Endodermal cell (in vitro differentiated cells): ENCODE measurements at regions not wholly inside any gene's neighbourhood (a gene's known extent, or its start where the extent isn't known, plus 50 kb on each side); places are given as distances from the start of the nearest gene placed in this dataset.

Experiments used
- DNase-seq: peaks from one replicate; pipeline ENCODE4 v3.0.0-alpha.2; 2017
- H3K27ac ChIP-seq: 2 replicates; pipeline ENCODE4 v1.5.1; 2013; ENCODE audit warnings: mild to moderate bottlenecking, low read depth, low read length, moderate library complexity
- H3K27me3 ChIP-seq: 2 replicates; pipeline ENCODE4 v1.6.1; 2013; ENCODE audit warnings: mild to moderate bottlenecking, low read length, moderate library complexity; ENCODE audit not compliant: insufficient read depth, control insufficient read depth, poor library complexity, severe bottlenecking
- H3K36me3 ChIP-seq: 2 replicates; pipeline ENCODE4 v1.7.0; 2013; ENCODE audit warnings: mild to moderate bottlenecking, low read length, moderate library complexity; ENCODE audit not compliant: control insufficient read depth, insufficient read depth
- H3K4me1 ChIP-seq: one replicate; pipeline ENCODE4 v1.7.0; 2013; ENCODE audit warnings: low read length; ENCODE audit not compliant: control insufficient read depth, insufficient read depth
- H3K4me3 ChIP-seq: 2 replicates; pipeline ENCODE4 v1.5.1; 2013; ENCODE audit warnings: mild to moderate bottlenecking, low read length, moderate library complexity
- H3K9ac ChIP-seq: 2 replicates; pipeline ENCODE4 v1.6.1; 2013; ENCODE audit warnings: mild to moderate bottlenecking, low read length, moderate library complexity; ENCODE audit not compliant: poor library complexity, severe bottlenecking; ENCODE audit errors: extremely low read depth
- H3K9me3 ChIP-seq: 2 replicates; pipeline ENCODE4 v1.6.1; 2013; ENCODE audit warnings: mild to moderate bottlenecking, low read length, moderate library complexity; ENCODE audit not compliant: control insufficient read depth
- H3K27ac Mint-ChIP-seq: 2 replicates; pipeline ENCODE4 v1.8.0; 2020; ENCODE audit warnings: mixed read lengths
- H3K27me3 Mint-ChIP-seq: 2 replicates; pipeline ENCODE4 v1.8.0; 2021; ENCODE audit warnings: mild to moderate bottlenecking, mixed read lengths; ENCODE audit not compliant: insufficient read depth
- H3K36me3 Mint-ChIP-seq: 2 replicates; pipeline ENCODE4 v1.8.0; 2020; ENCODE audit warnings: low read depth, mixed read lengths
- H3K4me1 Mint-ChIP-seq: 2 replicates; pipeline ENCODE4 v1.8.0; 2020; ENCODE audit warnings: mixed read lengths
- H3K4me3 Mint-ChIP-seq: 2 replicates; pipeline ENCODE4 v1.8.0; 2020; ENCODE audit warnings: mild to moderate bottlenecking, moderate library complexity, mixed read lengths
- H3K9me3 Mint-ChIP-seq: 2 replicates; pipeline ENCODE4 v1.8.0; 2020; ENCODE audit warnings: mild to moderate bottlenecking, mixed read lengths
- WGBS, 2 experiments: methylation state at CpG; one replicate each; pipeline versions ENCODE4 v1.1.5 to v1.1.7; 2013; ENCODE audit warnings: missing lambda C conversion rate in 2 of 2, mixed read lengths in 1 of 2; ENCODE audit not compliant: insufficient coverage in 1 of 2, insufficient read length in 1 of 2; 5-methylcytosine and 5-hydroxymethylcytosine counted together
- TF ChIP-seq, protein P1 (sequence below): fragments of 200-600 bp; sonication (generic); conservative IDR thresholded peaks from 2 replicates; pipeline ENCODE4 v1.5.0; 2021; ENCODE audit warnings: antibody characterized with exemption, mild to moderate bottlenecking

GRCh38 chr18:25962919-25963318 is 127.5 kb downstream of the SS18 start:
- H3K9me3 ChIP-seq, result no peaks in the 10 kb centered on the region
- Mint-ChIP-seq H3K9me3 (no peaks in the 10 kb centered on the region), H3K4me3 (no peak overlapping the region), H3K36me3 (no peaks in the 10 kb centered on the region), H3K27me3 (peaks cover 4% of the 10 kb centered on the region), H3K4me1 (no peaks in the 10 kb centered on the region), H3K27ac (no peak overlapping the region)
- no peak overlapping the region for H3K9ac ChIP-seq
- no peak for DNase-seq
- H3K36me3 ChIP-seq, result no peaks in the 10 kb centered on the region
- H3K27me3 ChIP-seq, result no peaks in the 10 kb centered on the region
- no peaks in the 10 kb centered on the region for H3K4me1 ChIP-seq
- 98 to 100% methylated on average over 1 to 2 of the region's 2 CpGs for WGBS, 2 experiments
- H3K4me3 ChIP-seq, result no peak overlapping the region
- no peak overlapping the region for H3K27ac ChIP-seq
- TF ChIP-seq, protein P1, sequence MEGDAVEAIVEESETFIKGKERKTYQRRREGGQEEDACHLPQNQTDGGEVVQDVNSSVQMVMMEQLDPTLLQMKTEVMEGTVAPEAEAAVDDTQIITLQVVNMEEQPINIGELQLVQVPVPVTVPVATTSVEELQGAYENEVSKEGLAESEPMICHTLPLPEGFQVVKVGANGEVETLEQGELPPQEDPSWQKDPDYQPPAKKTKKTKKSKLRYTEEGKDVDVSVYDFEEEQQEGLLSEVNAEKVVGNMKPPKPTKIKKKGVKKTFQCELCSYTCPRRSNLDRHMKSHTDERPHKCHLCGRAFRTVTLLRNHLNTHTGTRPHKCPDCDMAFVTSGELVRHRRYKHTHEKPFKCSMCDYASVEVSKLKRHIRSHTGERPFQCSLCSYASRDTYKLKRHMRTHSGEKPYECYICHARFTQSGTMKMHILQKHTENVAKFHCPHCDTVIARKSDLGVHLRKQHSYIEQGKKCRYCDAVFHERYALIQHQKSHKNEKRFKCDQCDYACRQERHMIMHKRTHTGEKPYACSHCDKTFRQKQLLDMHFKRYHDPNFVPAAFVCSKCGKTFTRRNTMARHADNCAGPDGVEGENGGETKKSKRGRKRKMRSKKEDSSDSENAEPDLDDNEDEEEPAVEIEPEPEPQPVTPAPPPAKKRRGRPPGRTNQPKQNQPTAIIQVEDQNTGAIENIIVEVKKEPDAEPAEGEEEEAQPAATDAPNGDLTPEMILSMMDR, result no peak

GRCh38 chr18:25962176-25962575 is 128.2 kb downstream of the SS18 start:
- Mint-ChIP-seq H3K27ac (no peak overlapping the region), H3K36me3 (no peaks in the 10 kb centered on the region), H3K27me3 (peaks cover 4% of the 10 kb centered on the region), H3K9me3 (no peaks in the 10 kb centered on the region), H3K4me1 (peaks cover 4% of the 10 kb centered on the region), H3K4me3 (no peak overlapping the region)
- H3K27me3 ChIP-seq, result no peaks in the 10 kb centered on the region
- TF ChIP-seq, protein P1, result no peak
- no peak overlapping the region for H3K9ac ChIP-seq
- H3K4me3 ChIP-seq, result no peak overlapping the region
- H3K9me3 ChIP-seq, result no peaks in the 10 kb centered on the region
- no peaks in the 10 kb centered on the region for H3K36me3 ChIP-seq
- H3K27ac ChIP-seq, result no peak overlapping the region
- 96 to 100% methylated on average over 4 of the region's 4 CpGs for WGBS, 2 experiments
- no peak for DNase-seq
- no peaks in the 10 kb centered on the region for H3K4me1 ChIP-seq

DNA sequence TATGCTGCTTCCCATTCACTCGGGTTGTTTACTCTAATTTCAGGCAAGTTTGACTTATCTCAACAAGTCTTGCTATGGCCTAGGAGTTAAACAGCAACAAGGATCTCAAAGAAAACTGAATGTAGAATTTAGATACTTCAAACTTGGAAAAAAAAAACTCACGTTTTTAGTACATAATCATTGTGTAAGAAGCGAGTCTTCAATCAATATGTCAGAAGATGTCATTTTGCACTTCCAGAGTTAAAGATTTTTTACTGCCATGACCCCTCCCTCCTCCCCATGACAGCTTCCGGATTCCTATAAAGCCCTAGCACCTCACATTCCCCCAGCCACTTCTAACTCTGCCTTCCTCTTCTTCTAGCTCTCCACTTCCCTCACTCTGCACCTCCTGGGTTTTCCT is 133.4 kb downstream of the SS18 start:
- no peak for DNase-seq
- H3K36me3 ChIP-seq, result no peaks in the 10 kb centered on the region
- 78 to 87% methylated on average over 3 to 4 of the region's 4 CpGs for WGBS, 2 experiments
- Mint-ChIP-seq H3K4me3 (no peak overlapping the region), H3K27ac (no peak overlapping the region), H3K9me3 (no peaks in the 10 kb centered on the region), H3K36me3 (no peaks in the 10 kb centered on the region), H3K4me1 (peaks cover 10% of the 10 kb centered on the region), H3K27me3 (peaks cover 4% of the 10 kb centered on the region)
- H3K9ac ChIP-seq, result no peak overlapping the region
- H3K27me3 ChIP-seq, result no peaks in the 10 kb centered on the region
- H3K9me3 ChIP-seq, result no peaks in the 10 kb centered on the region
- TF ChIP-seq, protein P1, result no peak
- H3K4me3 ChIP-seq, result no peak overlapping the region
- no peak overlapping the region for H3K27ac ChIP-seq
- no peaks in the 10 kb centered on the region for H3K4me1 ChIP-seq
